ENCODE measurements at regions not wholly inside any gene's neighbourhood (a gene's known extent, or its start where the extent isn't known, plus 50 kb on each side); places are given as distances from the start of the nearest gene placed in this dataset.

DNA sequence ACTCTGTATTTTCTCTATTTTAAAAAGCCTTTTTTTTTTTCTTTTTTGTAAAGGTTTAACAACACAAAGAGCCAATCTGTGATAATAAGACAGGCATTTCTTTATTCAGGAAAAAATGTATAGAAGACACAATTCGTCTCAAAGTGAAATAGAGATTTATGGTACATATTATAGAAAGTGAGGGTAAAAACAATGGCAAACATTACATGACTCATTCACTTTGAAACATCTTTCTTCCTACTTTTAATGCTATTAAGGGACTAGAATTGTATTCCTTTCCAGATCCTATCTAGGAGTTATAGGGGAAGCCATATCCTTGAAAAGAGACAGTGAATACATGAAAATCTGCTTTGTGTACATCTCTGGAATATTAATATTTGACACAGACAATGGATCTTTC, 137.1 kb upstream of the MCTP2 start:
- H3K27ac ChIP-seq: no peak overlapping the region
- no peaks in the 10 kb centered on the region for H3K4me1 ChIP-seq (ENCODE audit: control insufficient read depth in 1 of 2, insufficient read depth in 1 of 2, low read depth in 1 of 2, low read length in 1 of 2)
- H3K4me3 ChIP-seq (ENCODE audit: low read depth in 1 of 2, low read length in 1 of 2): no peak overlapping the region
- H3K27me3 ChIP-seq: peaks cover under 1% of the 10 kb centered on the region
- no peaks in the 10 kb centered on the region for H3K9me3 ChIP-seq
- no peaks in the 10 kb centered on the region for H3K36me3 ChIP-seq
- TF ChIP-seq, protein P1, sequence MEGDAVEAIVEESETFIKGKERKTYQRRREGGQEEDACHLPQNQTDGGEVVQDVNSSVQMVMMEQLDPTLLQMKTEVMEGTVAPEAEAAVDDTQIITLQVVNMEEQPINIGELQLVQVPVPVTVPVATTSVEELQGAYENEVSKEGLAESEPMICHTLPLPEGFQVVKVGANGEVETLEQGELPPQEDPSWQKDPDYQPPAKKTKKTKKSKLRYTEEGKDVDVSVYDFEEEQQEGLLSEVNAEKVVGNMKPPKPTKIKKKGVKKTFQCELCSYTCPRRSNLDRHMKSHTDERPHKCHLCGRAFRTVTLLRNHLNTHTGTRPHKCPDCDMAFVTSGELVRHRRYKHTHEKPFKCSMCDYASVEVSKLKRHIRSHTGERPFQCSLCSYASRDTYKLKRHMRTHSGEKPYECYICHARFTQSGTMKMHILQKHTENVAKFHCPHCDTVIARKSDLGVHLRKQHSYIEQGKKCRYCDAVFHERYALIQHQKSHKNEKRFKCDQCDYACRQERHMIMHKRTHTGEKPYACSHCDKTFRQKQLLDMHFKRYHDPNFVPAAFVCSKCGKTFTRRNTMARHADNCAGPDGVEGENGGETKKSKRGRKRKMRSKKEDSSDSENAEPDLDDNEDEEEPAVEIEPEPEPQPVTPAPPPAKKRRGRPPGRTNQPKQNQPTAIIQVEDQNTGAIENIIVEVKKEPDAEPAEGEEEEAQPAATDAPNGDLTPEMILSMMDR (IDR thresholded peaks at IDR 0.05): no peak

- Histone ChIP-seq H3K4me1 (ENCODE audit: control insufficient read depth in 1 of 2, insufficient read depth in 1 of 2, low read depth in 1 of 2, low read length in 1 of 2) (no peaks in the 10 kb centered on the region), H3K4me3 (ENCODE audit: low read depth in 1 of 2, low read length in 1 of 2) (no peak overlapping the region), H3K9me3 (no peaks in the 10 kb centered on the region), H3K36me3 (no peaks in the 10 kb centered on the region), H3K27ac (no peak overlapping the region), H3K27me3 (peaks cover 4% of the 10 kb centered on the region)
- TF ChIP-seq, protein P1 (IDR thresholded peaks at IDR 0.05): no peak
Measured at GRCh38 chr15:94086341-94086740, 145.0 kb upstream of the MCTP2 start.

DNA sequence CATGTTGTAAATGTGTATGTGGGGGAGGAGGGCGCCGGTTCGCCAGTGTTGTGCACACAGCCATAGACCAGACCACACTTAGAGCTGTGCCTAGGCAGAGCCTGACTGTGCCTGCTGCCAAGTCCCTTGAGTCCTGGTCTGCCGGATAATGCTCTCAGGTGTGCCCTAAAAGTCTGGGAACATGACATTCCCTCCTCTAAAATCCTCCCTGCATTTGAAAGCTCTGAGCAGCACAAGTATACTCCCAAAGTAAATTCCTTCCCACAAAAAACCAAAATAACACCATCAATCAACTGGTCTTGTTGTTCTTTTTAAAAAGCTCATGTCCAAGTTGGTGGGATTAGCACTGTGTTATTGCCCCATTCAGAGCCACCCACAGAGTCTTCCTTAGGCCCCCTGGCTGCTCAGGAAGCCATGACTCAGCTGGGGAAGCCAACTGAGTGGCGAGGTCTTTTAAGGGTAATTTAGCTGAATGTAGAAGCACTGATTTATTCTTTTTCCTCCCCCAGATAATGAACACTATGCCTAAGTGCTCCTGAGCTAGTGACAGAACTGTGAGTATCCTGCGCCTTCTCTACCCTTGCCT, 147.8 kb upstream of the MCTP2 start:
- Histone ChIP-seq H3K4me1 (ENCODE audit: control insufficient read depth in 1 of 2, insufficient read depth in 1 of 2, low read depth in 1 of 2, low read length in 1 of 2) (no peaks in the 10 kb centered on the region), H3K9me3 (no peaks in the 10 kb centered on the region), H3K27me3 (no peaks in the 10 kb centered on the region), H3K36me3 (no peaks in the 10 kb centered on the region), H3K27ac (no peak overlapping the region), H3K4me3 (ENCODE audit: low read depth in 1 of 2, low read length in 1 of 2) (no peak overlapping the region)
- TF ChIP-seq, protein P1 (IDR thresholded peaks at IDR 0.05): no peak

DNA sequence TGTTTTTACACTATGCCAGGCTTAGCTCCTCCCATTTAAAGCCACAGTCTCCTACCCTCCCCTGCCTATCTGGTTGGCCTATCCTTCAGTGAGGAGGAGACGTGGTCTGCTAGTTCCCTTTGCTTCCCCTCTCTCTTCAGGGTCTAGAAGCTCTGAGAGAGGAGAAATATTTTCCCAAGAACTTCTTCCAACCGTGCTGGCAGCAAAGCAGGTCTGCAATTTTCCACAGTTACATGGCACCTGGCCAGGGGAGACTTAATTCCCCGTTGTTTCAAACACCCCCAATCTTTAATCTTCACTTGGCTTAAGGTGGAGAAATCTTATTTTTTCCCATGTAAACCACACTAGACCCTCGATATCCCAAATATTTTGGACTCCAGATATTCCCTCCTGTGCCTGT, 149.5 kb upstream of the MCTP2 start:
- TF ChIP-seq, protein P1 (IDR thresholded peaks at IDR 0.05): no peak
- no peaks in the 10 kb centered on the region for H3K9me3 ChIP-seq
- no peaks in the 10 kb centered on the region for H3K36me3 ChIP-seq
- no peaks in the 10 kb centered on the region for H3K4me1 ChIP-seq (ENCODE audit: control insufficient read depth in 1 of 2, insufficient read depth in 1 of 2, low read depth in 1 of 2, low read length in 1 of 2)
- no peaks in the 10 kb centered on the region for H3K27me3 ChIP-seq
- no peak overlapping the region for H3K27ac ChIP-seq
- no peak overlapping the region for H3K4me3 ChIP-seq (ENCODE audit: low read depth in 1 of 2, low read length in 1 of 2)

DNA sequence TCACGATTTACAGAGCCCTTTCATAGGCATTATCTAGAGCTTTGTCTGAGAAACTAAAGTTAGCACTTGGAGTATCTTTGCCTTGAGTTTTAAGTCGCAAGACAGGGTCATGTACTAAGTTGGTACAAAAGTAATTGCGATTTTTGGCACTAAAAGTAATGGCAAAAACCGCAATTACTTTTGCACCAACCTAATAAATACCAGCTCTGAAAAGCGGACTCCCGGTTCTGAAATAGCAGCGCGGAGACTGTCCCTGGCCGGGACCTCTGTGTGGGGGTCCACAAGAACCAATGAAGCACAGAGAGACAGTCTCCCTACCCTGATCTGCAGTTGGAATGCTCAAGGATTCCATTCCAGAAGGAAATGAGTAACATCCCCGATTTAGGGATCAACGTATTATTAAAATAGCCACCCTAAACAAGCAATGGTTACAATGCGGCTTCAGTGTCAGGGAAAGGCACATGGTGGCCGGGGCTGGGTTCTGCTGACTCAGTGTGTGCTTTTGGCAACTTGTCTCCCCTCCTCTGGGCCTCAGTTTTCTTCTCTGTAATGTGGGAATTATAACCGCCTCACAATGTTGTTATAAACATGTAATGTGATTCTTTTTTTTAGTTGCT, 150.3 kb upstream of the MCTP2 start:
- Histone ChIP-seq H3K27ac (no peak overlapping the region), H3K9me3 (no peaks in the 10 kb centered on the region), H3K27me3 (no peaks in the 10 kb centered on the region), H3K36me3 (no peaks in the 10 kb centered on the region), H3K4me1 (ENCODE audit: control insufficient read depth in 1 of 2, insufficient read depth in 1 of 2, low read depth in 1 of 2, low read length in 1 of 2) (no peaks in the 10 kb centered on the region), H3K4me3 (ENCODE audit: low read depth in 1 of 2, low read length in 1 of 2) (no peak overlapping the region)
- TF ChIP-seq, protein P1 (IDR thresholded peaks at IDR 0.05): no peak

Data from neutrophil (primary cell).